Panc1 (cell line): ENCODE measurements at regions not wholly inside any gene's neighbourhood (a gene's known extent, or its start where the extent isn't known, plus 50 kb on each side); places are given as distances from the start of the nearest gene placed in this dataset.

Source experiments
- CTCF ChIP-seq: fragments of 450-650 bp; IDR thresholded peaks from 2 replicates; pipeline ENCODE4 v1.5.1; 2017; ENCODE audit warnings: mild to moderate bottlenecking
- TCF7L2 ChIP-seq: IDR thresholded peaks from 2 replicates; pipeline ENCODE4 v1.6.1; 2011; ENCODE audit warnings: mild to moderate bottlenecking, low read depth, low read length, inconsistent platforms

DNA sequence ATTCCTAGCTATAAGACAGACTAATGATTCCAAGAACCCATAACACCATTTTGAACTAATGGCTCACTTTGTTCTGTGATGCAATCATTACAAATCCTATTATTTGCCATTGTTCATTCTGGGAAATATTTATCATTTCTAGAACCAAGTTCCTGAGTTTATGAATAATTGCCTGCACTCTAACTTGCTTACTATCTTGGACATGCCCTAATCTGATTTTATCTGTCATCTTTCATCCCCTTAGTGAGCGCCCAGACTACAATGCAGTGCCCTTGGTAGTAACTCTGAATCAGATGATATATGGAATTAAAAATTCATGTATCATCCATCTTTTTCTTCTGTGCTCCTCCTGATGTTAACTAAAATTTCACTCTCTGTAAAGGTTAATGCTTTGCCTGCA is 703.1 kb upstream of the MDGA2 start:
- no peak for TF ChIP-seq CTCF
- no peak for TF ChIP-seq TCF7L2
